GM12875 (cell line): ENCODE measurements at regions not wholly inside any gene's neighbourhood (a gene's known extent, or its start where the extent isn't known, plus 50 kb on each side); places are given as distances from the start of the nearest gene placed in this dataset.

Experiments used
- H3K4me3 ChIP-seq: one replicate; pipeline ENCODE4 v1.5.1; 2011; ENCODE audit warnings: low read depth, low read length, control low read depth
- TF ChIP-seq, protein P1 (sequence below): IDR thresholded peaks from 2 replicates; pipeline ENCODE4 v1.5.1; 2011; ENCODE audit warnings: low read depth, mild to moderate bottlenecking, control low read depth, inconsistent platforms, low read length, moderate library complexity, borderline replicate concordance; ENCODE audit not compliant: insufficient read depth

DNA sequence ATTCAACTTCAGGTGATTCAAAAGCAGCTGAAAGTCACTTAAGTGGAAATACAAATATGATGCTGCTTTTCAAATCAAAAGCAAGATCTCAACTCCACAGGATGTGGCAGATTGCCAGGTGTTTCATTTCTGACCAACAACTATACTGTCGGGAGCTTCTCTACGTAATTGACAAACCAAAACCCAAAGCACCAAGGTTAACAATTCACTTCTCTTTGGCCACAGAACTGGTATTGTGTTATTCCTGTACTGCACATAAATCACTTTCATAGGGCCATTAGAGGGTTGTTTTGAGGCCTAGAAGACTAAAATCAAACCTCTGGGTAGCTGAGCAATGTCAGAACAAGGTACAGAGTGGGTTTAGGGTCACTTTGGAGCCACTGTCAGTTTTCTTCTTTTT is 169.7 kb downstream of the HAO1 start:
- no peak overlapping the region for H3K4me3 ChIP-seq
- TF ChIP-seq, protein P1, sequence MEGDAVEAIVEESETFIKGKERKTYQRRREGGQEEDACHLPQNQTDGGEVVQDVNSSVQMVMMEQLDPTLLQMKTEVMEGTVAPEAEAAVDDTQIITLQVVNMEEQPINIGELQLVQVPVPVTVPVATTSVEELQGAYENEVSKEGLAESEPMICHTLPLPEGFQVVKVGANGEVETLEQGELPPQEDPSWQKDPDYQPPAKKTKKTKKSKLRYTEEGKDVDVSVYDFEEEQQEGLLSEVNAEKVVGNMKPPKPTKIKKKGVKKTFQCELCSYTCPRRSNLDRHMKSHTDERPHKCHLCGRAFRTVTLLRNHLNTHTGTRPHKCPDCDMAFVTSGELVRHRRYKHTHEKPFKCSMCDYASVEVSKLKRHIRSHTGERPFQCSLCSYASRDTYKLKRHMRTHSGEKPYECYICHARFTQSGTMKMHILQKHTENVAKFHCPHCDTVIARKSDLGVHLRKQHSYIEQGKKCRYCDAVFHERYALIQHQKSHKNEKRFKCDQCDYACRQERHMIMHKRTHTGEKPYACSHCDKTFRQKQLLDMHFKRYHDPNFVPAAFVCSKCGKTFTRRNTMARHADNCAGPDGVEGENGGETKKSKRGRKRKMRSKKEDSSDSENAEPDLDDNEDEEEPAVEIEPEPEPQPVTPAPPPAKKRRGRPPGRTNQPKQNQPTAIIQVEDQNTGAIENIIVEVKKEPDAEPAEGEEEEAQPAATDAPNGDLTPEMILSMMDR = no peak

DNA sequence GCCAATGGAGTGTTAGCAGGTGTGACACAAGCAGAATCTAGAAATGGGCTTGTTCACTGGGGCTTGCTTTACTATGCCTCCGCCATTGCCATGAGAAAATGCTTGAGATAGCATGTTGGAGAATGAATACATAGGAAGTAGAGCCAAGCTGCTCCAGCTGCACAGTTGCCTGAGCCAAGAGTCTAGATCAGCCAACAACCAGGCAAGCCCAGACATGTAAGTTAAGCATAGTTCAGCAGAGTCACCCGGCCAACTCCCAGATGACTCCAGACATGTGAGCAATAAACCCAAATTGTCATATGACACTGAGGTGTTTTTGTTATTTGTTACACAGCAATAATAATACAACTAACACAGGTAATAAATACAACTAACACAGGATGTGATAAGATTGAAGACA is 167.9 kb downstream of the HAO1 start:
- no peak overlapping the region for H3K4me3 ChIP-seq
- TF ChIP-seq, protein P1 = no peak

DNA sequence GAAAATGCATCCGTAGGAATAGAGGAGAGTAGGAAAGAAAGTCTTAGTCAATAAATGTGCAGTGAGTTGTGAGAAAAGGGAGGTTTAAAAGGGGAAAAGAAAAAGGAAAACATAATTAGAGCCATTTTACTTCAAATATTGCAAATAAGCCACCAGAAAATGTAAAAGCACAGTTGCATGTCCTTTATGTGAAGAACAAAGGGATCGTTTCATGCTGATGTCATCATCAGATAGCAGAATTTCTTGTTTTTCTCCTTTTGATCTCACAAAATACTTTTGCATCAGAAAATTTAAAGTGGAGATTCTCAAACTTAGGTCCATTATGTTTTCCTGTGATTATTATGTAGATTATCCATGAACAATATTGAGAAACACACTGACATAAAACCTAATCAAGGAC is 166.7 kb downstream of the HAO1 start:
- TF ChIP-seq, protein P1 = no peak
- H3K4me3 ChIP-seq = no peak overlapping the region

DNA sequence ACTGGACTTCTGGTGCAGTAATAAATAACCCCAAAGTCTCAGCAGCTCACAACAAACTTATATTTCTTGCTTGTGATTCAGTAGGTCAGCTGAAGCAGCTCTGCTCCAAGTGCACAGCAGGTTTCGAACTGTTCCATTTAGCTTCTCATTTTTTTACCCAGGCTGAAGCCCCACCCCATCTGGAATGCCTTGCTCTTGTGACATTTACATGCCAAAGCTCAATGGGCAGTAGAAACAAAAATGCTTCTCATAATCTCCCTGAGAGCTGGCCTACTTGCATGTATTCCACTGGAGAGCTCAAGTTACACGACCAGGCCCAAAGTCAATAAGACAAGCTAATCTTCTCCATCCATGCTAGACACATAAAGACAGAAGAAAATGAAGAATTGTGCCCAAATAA is 165.2 kb downstream of the HAO1 start:
- TF ChIP-seq, protein P1 = no peak
- H3K4me3 ChIP-seq = no peak overlapping the region

DNA sequence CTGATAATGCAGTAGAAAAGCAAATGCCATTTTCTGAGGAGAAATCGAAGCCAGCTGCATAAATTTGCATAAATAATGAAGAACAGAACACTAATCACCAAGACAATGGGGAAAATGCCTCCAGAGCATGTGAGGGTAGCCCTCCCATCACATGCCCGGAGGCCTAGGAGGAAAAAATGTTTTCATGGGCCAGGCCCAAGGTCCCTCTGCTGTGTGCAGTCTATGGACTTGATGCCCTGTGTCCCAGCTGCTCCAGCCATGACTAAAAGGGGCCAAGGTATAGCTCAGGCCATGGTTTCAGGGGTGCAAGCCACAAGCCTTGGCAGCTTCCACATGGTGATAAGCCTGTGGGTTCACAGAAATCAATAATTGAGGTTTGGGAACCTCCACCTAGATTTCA is 164.1 kb downstream of the HAO1 start:
- H3K4me3 ChIP-seq = no peak overlapping the region
- TF ChIP-seq, protein P1 = no peak

DNA sequence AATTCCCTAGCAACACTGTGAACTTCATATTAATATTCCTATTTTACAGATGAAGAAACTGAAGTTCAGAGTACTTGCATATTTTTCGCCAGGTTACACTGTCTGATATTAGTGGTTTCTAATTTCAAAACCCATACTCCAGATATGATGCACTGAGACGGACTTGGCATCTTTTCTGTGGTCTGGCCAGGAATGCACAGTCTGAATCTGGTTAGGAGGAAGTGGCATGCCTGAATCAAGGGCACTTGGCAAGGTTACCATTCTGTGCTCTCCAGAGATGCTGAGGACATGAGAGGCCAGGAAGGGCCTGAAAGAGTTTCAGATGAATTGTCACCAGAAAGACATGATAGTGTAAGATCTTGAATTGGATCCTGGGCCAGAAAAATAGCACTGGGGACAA is 150.1 kb downstream of the HAO1 start:
- no peak overlapping the region for H3K4me3 ChIP-seq
- TF ChIP-seq, protein P1 = no peak

DNA sequence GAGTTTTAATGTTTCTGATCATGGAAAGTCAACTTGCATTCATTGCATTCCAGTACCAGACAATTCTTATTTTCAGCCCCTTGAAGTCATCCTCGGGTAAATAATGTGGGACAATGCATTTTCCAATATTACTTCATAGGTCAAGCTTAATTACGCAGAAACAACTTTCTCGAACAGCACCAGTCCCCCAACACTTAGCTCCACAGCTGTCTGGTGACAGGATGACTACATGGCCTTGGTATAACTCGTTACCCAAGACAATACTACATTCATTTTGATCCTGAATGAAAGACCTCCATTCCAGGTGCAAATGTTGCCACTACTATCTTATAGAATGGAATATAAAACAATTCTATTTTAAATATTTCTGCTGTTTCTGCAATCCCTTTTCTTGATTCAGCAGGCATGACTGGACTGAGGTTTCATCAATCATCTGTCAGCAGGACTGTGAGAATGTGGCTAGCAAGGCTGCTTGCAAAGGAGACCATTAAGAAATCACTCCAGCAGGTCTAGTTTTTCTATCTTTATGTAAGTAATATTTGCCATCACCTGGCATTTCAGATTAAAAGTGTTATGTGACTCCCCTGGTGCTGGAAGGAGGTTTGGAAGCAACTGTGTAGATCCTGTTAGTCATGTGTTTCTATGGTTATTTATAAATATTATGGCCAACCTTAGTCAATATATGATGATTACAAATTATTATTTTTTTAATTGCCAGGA is 147.9 kb downstream of the HAO1 start:
- H3K4me3 ChIP-seq = no peak overlapping the region
- TF ChIP-seq, protein P1 = no peak
